ENCODE measurements at regions not wholly inside any gene's neighbourhood (a gene's known extent, or its start where the extent isn't known, plus 50 kb on each side); places are given as distances from the start of the nearest gene placed in this dataset.

DNA sequence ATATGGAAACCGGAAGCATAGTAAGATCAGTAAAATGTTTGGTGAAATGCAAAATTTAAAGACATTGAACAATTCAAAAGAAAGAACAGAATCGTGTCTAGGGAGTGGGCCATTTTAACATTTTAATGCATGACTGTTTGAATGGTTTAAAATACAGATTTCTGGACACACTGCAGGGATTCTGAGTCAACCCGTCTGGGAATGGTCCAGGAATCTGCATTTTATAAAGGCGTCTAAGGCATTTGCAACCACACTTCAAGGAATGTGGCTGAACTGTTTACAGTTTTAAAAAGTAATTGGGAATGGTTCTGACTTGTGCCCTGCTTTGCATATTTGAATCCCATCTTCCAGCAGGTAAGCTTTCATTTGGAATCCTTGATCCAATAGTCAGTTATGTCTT, 811.7 kb upstream of the WWC1 start:
- H3K9ac ChIP-seq (ENCODE audit: low read length): no peak overlapping the region
- no peak for DNase-seq
- H3K4me3 ChIP-seq (ENCODE audit: insufficient read depth in 1 of 2, low read depth in 1 of 2, low read length in 2 of 2): no peak overlapping the region
- no peak overlapping the region for H2BK15ac ChIP-seq (ENCODE audit: low read depth, poor library complexity, severe bottlenecking)
- H3K9me3 ChIP-seq (ENCODE audit: control insufficient read depth, low read length): no peaks in the 10 kb centered on the region
- H3K23ac ChIP-seq (ENCODE audit: low read length in 2 of 2): no peak overlapping the region
- H3K27ac ChIP-seq (ENCODE audit: low read length, poor library complexity, severe bottlenecking): no peak overlapping the region
- no peak overlapping the region for H3K4ac ChIP-seq (ENCODE audit: low read depth in 1 of 2, low read length in 2 of 2)
- no peak overlapping the region for H3K4me2 ChIP-seq (ENCODE audit: low read length, poor library complexity, severe bottlenecking)
- H3K27me3 ChIP-seq (ENCODE audit: control insufficient read depth in 1 of 2, insufficient read depth in 1 of 2, low read length in 2 of 2): no peaks in the 10 kb centered on the region
- no peak overlapping the region for H3K14ac ChIP-seq (ENCODE audit: low read length in 2 of 2)
- no peak overlapping the region for H4K8ac ChIP-seq (ENCODE audit: low read length)
- H2AFZ ChIP-seq (ENCODE audit: low read depth, low read length): no peak overlapping the region
- 82% methylated on average over 4 of the region's 4 CpGs for whole genome bisulfite sequencing
- no peak overlapping the region for H4K91ac ChIP-seq (ENCODE audit: low read length)
- H3K4me1 ChIP-seq (ENCODE audit: control insufficient read depth, insufficient read depth, low read depth, low read length): no peaks in the 10 kb centered on the region
- H2BK120ac ChIP-seq (ENCODE audit: low read depth, low read length): no peak overlapping the region
- no peak overlapping the region for H2BK5ac ChIP-seq (ENCODE audit: low read depth, low read length, poor library complexity, severe bottlenecking)
- H3K36me3 ChIP-seq (ENCODE audit: control insufficient read depth in 1 of 2, insufficient read depth in 2 of 2, low read depth in 1 of 2, low read length in 2 of 2): no peaks in the 10 kb centered on the region
- no peak overlapping the region for H3K18ac ChIP-seq (ENCODE audit: low read depth in 1 of 2, low read length in 2 of 2)
- no peak overlapping the region for H2AK5ac ChIP-seq (ENCODE audit: low read length, severe bottlenecking)
- H2BK12ac ChIP-seq (ENCODE audit: low read length in 2 of 2): no peak overlapping the region
- H3K79me1 ChIP-seq (replicated peaks; ENCODE audit: low read length, poor library complexity, severe bottlenecking): no peaks in the 10 kb centered on the region

DNA sequence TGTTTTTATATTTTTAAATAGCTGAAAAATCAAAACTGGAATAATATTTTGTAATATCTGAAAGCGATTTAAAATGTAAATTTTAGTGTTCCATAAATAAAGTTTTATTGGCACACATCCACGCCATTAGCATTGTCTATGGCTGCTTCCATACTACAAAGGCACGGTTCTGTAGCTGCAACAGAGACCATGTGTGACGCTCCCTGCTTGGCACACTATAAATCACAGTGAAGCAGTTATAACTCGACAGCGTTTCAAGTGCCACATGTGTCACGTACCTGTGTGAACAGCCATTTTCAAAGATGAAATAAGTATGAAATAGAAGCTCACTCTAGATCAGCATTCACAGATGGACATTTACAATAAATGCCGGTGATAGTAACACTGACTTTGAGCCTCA, 810.1 kb upstream of the WWC1 start:
- Histone ChIP-seq H4K8ac (ENCODE audit: low read length) (no peak overlapping the region), H3K4ac (ENCODE audit: low read depth in 1 of 2, low read length in 2 of 2) (no peak overlapping the region), H3K27me3 (ENCODE audit: control insufficient read depth in 1 of 2, insufficient read depth in 1 of 2, low read length in 2 of 2) (no peaks in the 10 kb centered on the region), H2BK5ac (ENCODE audit: low read depth, low read length, poor library complexity, severe bottlenecking) (no peak overlapping the region), H3K79me1 (replicated peaks; ENCODE audit: low read length, poor library complexity, severe bottlenecking) (no peaks in the 10 kb centered on the region), H3K9me3 (ENCODE audit: control insufficient read depth, low read length) (no peaks in the 10 kb centered on the region), H2BK120ac (ENCODE audit: low read depth, low read length) (no peak overlapping the region), H2BK12ac (ENCODE audit: low read length in 2 of 2) (no peak overlapping the region), H3K14ac (ENCODE audit: low read length in 2 of 2) (no peak overlapping the region), H3K18ac (ENCODE audit: low read depth in 1 of 2, low read length in 2 of 2) (no peak overlapping the region), H2AK5ac (ENCODE audit: low read length, severe bottlenecking) (no peak overlapping the region), H3K36me3 (ENCODE audit: control insufficient read depth in 1 of 2, insufficient read depth in 2 of 2, low read depth in 1 of 2, low read length in 2 of 2) (no peaks in the 10 kb centered on the region), H4K91ac (ENCODE audit: low read length) (no peak overlapping the region), H2AFZ (ENCODE audit: low read depth, low read length) (no peak overlapping the region), H2BK15ac (ENCODE audit: low read depth, poor library complexity, severe bottlenecking) (no peak overlapping the region), H3K4me3 (ENCODE audit: insufficient read depth in 1 of 2, low read depth in 1 of 2, low read length in 2 of 2) (no peak overlapping the region), H3K9ac (ENCODE audit: low read length) (no peak overlapping the region), H3K23ac (ENCODE audit: low read length in 2 of 2) (no peak overlapping the region), H3K4me2 (ENCODE audit: low read length, poor library complexity, severe bottlenecking) (no peak overlapping the region), H3K27ac (ENCODE audit: low read length, poor library complexity, severe bottlenecking) (no peak overlapping the region), H3K4me1 (ENCODE audit: control insufficient read depth, insufficient read depth, low read depth, low read length) (no peaks in the 10 kb centered on the region)
- DNase-seq: no peak
- 91% methylated on average over 7 of the region's 8 CpGs for WGBS

DNA sequence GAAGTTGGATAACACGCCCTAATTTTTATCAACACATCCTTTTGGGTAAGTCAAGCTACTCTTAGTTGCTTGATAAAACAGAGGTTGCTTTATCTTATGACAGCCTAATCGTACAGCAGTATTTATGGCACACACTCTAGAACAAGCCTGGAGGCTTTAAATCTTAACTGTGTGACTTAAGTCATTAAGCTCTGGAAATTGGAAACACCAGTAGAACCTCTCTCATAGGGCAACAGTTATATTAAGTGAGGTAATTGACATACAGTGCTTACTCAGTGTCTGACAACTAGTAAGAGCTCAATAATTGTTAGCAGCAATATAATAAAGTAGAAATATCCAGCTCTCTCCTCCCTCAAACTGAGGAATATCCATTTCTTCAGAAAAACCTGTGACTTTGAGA, 808.9 kb upstream of the WWC1 start:
- no peaks in the 10 kb centered on the region for H3K4me1 ChIP-seq (ENCODE audit: control insufficient read depth, insufficient read depth, low read depth, low read length)
- no peak overlapping the region for H2BK120ac ChIP-seq (ENCODE audit: low read depth, low read length)
- no peak overlapping the region for H4K8ac ChIP-seq (ENCODE audit: low read length)
- H3K27me3 ChIP-seq (ENCODE audit: control insufficient read depth in 1 of 2, insufficient read depth in 1 of 2, low read length in 2 of 2): no peaks in the 10 kb centered on the region
- H3K36me3 ChIP-seq (ENCODE audit: control insufficient read depth in 1 of 2, insufficient read depth in 2 of 2, low read depth in 1 of 2, low read length in 2 of 2): no peaks in the 10 kb centered on the region
- no peak overlapping the region for H2AFZ ChIP-seq (ENCODE audit: low read depth, low read length)
- H2BK5ac ChIP-seq (ENCODE audit: low read depth, low read length, poor library complexity, severe bottlenecking): no peak overlapping the region
- H3K9me3 ChIP-seq (ENCODE audit: control insufficient read depth, low read length): no peaks in the 10 kb centered on the region
- H3K14ac ChIP-seq (ENCODE audit: low read length in 2 of 2): no peak overlapping the region
- no peak for DNase-seq
- H3K9ac ChIP-seq (ENCODE audit: low read length): no peak overlapping the region
- H3K18ac ChIP-seq (ENCODE audit: low read depth in 1 of 2, low read length in 2 of 2): no peak overlapping the region
- H2AK5ac ChIP-seq (ENCODE audit: low read length, severe bottlenecking): no peak overlapping the region
- no peak overlapping the region for H3K4me3 ChIP-seq (ENCODE audit: insufficient read depth in 1 of 2, low read depth in 1 of 2, low read length in 2 of 2)
- H4K91ac ChIP-seq (ENCODE audit: low read length): no peak overlapping the region
- no peak overlapping the region for H3K4ac ChIP-seq (ENCODE audit: low read depth in 1 of 2, low read length in 2 of 2)
- WGBS: no CpG with 5 or more reads among the region's 2 CpGs
- no peak overlapping the region for H2BK12ac ChIP-seq (ENCODE audit: low read length in 2 of 2)
- no peak overlapping the region for H3K23ac ChIP-seq (ENCODE audit: low read length in 2 of 2)
- H3K79me1 ChIP-seq (replicated peaks; ENCODE audit: low read length, poor library complexity, severe bottlenecking): no peaks in the 10 kb centered on the region
- H3K4me2 ChIP-seq (ENCODE audit: low read length, poor library complexity, severe bottlenecking): no peak overlapping the region
- H2BK15ac ChIP-seq (ENCODE audit: low read depth, poor library complexity, severe bottlenecking): no peak overlapping the region
- H3K27ac ChIP-seq (ENCODE audit: low read length, poor library complexity, severe bottlenecking): no peak overlapping the region

DNA sequence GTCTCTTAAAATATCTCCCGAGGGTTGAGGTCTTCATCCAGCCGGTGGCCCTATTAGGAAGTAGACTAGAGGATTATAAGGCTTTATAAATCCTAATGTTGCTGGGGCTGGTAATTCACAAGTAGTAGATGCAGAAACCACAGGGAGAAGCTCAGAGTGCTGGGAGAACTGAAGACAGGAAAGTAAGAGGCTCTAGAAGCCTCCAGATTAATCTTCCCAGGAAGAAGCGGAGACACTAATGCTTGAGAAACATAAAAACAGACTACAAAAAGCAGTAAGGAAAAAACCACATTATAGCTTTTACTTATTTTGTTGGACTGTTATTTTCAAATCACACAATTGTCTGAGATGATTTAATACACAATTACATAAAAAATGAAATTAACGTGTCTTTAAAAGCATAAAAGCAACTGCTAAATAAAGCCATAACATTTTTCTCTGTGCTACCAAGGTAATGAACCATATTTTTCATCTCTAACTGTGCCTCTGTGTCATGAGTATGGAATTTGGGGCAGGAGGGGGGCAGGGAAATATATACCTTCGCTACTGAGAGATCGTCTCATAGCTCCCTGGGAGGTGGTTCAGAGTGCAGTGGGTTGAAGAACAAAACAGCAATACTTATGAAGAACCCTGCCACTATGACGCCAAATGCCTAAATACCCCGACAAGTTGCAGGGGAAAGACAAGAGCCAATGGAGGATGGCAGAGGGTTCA, 806.2 kb upstream of the WWC1 start:
- peak overlapping the region; percentile 66 for H2BK5ac ChIP-seq (ENCODE audit: low read depth, low read length, poor library complexity, severe bottlenecking)
- no peak for DNase-seq
- peaks cover 2% of the 10 kb centered on the region for H3K4me1 ChIP-seq (ENCODE audit: control insufficient read depth, insufficient read depth, low read depth, low read length)
- no peak overlapping the region for H3K4ac ChIP-seq (ENCODE audit: low read depth in 1 of 2, low read length in 2 of 2)
- H3K79me1 ChIP-seq (replicated peaks; ENCODE audit: low read length, poor library complexity, severe bottlenecking): no peaks in the 10 kb centered on the region
- H2AFZ ChIP-seq (ENCODE audit: low read depth, low read length): no peak overlapping the region
- H3K14ac ChIP-seq (ENCODE audit: low read length in 2 of 2): no peak overlapping the region
- no peak overlapping the region for H2BK120ac ChIP-seq (ENCODE audit: low read depth, low read length)
- H2BK12ac ChIP-seq (ENCODE audit: low read length in 2 of 2): no peak overlapping the region
- WGBS: 74% methylated on average over 6 of the region's 8 CpGs
- no peaks in the 10 kb centered on the region for H3K27me3 ChIP-seq (ENCODE audit: control insufficient read depth in 1 of 2, insufficient read depth in 1 of 2, low read length in 2 of 2)
- H3K4me3 ChIP-seq (ENCODE audit: insufficient read depth in 1 of 2, low read depth in 1 of 2, low read length in 2 of 2): no peak overlapping the region
- no peaks in the 10 kb centered on the region for H3K9me3 ChIP-seq (ENCODE audit: control insufficient read depth, low read length)
- H2BK15ac ChIP-seq (ENCODE audit: low read depth, poor library complexity, severe bottlenecking): no peak overlapping the region
- no peak overlapping the region for H3K18ac ChIP-seq (ENCODE audit: low read depth in 1 of 2, low read length in 2 of 2)
- no peak overlapping the region for H2AK5ac ChIP-seq (ENCODE audit: low read length, severe bottlenecking)
- H3K23ac ChIP-seq (ENCODE audit: low read length in 2 of 2): no peak overlapping the region
- no peak overlapping the region for H3K9ac ChIP-seq (ENCODE audit: low read length)
- H3K36me3 ChIP-seq (ENCODE audit: control insufficient read depth in 1 of 2, insufficient read depth in 2 of 2, low read depth in 1 of 2, low read length in 2 of 2): no peaks in the 10 kb centered on the region
- peak overlapping the region; percentile 88 for H3K27ac ChIP-seq (ENCODE audit: low read length, poor library complexity, severe bottlenecking)
- H3K4me2 ChIP-seq (ENCODE audit: low read length, poor library complexity, severe bottlenecking): no peak overlapping the region
- H4K91ac ChIP-seq (ENCODE audit: low read length): no peak overlapping the region
- no peak overlapping the region for H4K8ac ChIP-seq (ENCODE audit: low read length)
